ENCODE measurements at regions not wholly inside any gene's neighbourhood (a gene's known extent, or its start where the extent isn't known, plus 50 kb on each side); places are given as distances from the start of the nearest gene placed in this dataset.

DNA sequence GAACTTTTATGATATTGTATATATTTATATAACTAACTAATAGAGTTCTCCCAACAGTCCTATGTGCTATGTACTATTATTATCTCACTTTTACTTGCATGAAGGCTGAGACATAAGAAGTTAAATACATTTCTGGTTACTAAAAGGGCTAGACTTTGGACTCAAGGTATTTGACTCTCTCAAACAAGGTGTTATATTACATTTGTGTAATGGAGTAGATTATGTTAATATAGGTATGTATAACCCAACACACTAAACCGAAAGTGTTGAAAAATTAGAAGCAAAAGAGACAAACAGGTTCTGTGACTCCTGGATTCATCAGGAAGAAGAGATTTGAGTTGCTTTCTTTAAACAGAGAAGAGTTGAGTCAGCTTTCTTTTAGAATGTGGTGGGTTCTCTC lies 733.6 kb upstream of the ZEB2 start:
- H3K4me1 ChIP-seq, result no peaks in the 10 kb centered on the region
- WGBS, 2 donors, result 78 to 81% methylated on average over 1 of the region's 1 CpG

DNA sequence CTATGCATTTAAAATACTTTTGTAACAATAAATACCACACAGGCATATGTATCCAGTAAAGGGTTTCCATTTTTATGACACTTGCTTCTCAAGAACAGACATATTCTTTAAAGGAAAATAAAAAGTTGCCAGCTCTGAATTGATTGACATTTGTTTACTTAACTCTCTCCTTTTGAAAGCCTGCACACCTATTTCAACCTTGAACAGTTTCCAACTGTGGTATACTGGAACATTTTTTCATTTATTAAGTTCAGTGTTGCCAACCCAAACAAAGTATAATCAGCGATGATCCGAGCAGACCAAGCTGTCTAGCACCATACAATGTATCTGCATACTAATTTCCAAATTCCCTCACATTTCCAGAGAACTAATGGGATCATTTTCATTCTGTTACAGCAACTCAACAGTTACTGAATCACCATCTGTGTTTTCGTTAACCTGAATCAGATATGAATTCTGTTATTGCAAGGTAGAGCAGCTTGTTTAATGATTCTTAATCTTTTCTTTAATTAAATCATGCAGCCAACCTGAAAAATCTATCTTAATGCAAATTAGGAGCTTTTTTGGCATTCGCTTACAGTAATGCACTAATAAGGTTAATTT lies 725.5 kb upstream of the ZEB2 start:
- H3K9me3 ChIP-seq, result no peaks in the 10 kb centered on the region
- no peak for DNase-seq
- TF ChIP-seq, protein P1, sequence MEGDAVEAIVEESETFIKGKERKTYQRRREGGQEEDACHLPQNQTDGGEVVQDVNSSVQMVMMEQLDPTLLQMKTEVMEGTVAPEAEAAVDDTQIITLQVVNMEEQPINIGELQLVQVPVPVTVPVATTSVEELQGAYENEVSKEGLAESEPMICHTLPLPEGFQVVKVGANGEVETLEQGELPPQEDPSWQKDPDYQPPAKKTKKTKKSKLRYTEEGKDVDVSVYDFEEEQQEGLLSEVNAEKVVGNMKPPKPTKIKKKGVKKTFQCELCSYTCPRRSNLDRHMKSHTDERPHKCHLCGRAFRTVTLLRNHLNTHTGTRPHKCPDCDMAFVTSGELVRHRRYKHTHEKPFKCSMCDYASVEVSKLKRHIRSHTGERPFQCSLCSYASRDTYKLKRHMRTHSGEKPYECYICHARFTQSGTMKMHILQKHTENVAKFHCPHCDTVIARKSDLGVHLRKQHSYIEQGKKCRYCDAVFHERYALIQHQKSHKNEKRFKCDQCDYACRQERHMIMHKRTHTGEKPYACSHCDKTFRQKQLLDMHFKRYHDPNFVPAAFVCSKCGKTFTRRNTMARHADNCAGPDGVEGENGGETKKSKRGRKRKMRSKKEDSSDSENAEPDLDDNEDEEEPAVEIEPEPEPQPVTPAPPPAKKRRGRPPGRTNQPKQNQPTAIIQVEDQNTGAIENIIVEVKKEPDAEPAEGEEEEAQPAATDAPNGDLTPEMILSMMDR (IDR thresholded peaks at IDR 0.05), result no peak
- no peak for TF ChIP-seq POLR2A (IDR thresholded peaks at IDR 0.05)
- WGBS, 2 donors, result 58 to 60% methylated on average over 4 of the region's 4 CpGs
- no peaks in the 10 kb centered on the region for H3K36me3 ChIP-seq (ENCODE audit: low read depth, missing control alignments)
- H3K27ac ChIP-seq, result no peak overlapping the region
- H3K4me1 ChIP-seq, result no peaks in the 10 kb centered on the region
- no peak overlapping the region for H3K4me3 ChIP-seq
- intact Hi-C loops (cut with DNase I; ENCODE audit: low total_unique reads), result no loop called here
- no peaks in the 10 kb centered on the region for H3K27me3 ChIP-seq

More for the DNA sequence above, 733.6 kb upstream of the ZEB2 start:
- no peak for DNase-seq
- H3K36me3 ChIP-seq (ENCODE audit: low read depth, missing control alignments), result no peaks in the 10 kb centered on the region
- no peaks in the 10 kb centered on the region for H3K9me3 ChIP-seq
- H3K4me3 ChIP-seq, result no peak overlapping the region
- no peaks in the 10 kb centered on the region for H3K27me3 ChIP-seq
- TF ChIP-seq, protein P1 (IDR thresholded peaks at IDR 0.05), result no peak
- TF ChIP-seq POLR2A (IDR thresholded peaks at IDR 0.05), result no peak
- no peak overlapping the region for H3K27ac ChIP-seq
- intact Hi-C loops (cut with DNase I; ENCODE audit: low total_unique reads), result no loop called here

DNA sequence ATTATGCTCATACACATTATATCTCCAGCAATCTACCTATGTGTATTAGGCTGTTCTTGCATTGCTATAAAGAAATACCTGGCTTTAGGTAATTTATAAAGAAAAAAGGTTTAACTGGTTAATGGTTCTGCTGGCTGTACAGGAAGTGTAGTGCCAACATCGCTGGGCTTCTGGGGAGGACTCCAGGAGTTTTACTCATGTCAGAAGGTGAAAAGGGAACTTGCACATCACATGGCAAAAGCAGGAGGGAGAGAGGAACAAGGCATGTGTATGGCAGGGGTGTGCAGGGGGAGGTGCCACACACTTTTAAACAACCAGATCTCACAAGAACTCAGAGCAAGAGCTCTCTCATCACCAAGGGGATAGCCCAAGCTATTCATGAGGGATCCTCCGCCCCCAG lies 715.4 kb upstream of the ZEB2 start:
- intact Hi-C loops (cut with DNase I; ENCODE audit: low total_unique reads), result no loop called here
- Histone ChIP-seq H3K9me3 (no peaks in the 10 kb centered on the region), H3K27me3 (no peaks in the 10 kb centered on the region), H3K4me1 (no peaks in the 10 kb centered on the region), H3K36me3 (ENCODE audit: low read depth, missing control alignments) (no peaks in the 10 kb centered on the region), H3K4me3 (no peak overlapping the region), H3K27ac (no peak overlapping the region)
- TF ChIP-seq, protein P1 (IDR thresholded peaks at IDR 0.05), result no peak
- no peak for TF ChIP-seq POLR2A (IDR thresholded peaks at IDR 0.05)
- WGBS, 2 donors, result 89 to 90% methylated on average over 2 of the region's 2 CpGs
- DNase-seq, result no peak

DNA sequence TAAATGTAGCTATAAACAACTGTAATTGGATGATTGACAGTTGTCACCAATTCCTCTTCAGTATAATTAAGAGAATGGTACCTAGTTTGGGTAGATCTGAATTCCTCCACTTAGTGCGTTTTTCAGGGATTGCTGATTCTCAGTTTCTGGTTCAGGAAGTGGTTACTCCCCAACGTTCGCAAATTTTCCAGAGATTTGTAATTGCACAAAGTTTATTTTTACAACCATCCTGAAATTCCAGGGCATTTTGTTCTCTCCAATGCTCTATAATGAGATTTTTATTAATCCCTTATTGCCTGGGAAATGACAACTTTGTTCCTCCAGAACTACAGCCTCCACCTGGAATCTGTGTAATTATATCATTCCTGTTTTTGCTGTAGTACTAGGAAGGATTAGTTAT lies 710.6 kb upstream of the ZEB2 start:
- 53 to 63% methylated on average over 3 of the region's 3 CpGs for WGBS, 2 donors
- no peak for TF ChIP-seq POLR2A (IDR thresholded peaks at IDR 0.05)
- TF ChIP-seq, protein P1 (IDR thresholded peaks at IDR 0.05), result no peak
- no peak for DNase-seq
- intact Hi-C loops (cut with DNase I; ENCODE audit: low total_unique reads), result no loop called here
- Histone ChIP-seq H3K36me3 (ENCODE audit: low read depth, missing control alignments) (no peaks in the 10 kb centered on the region), H3K27me3 (no peaks in the 10 kb centered on the region), H3K4me1 (no peaks in the 10 kb centered on the region), H3K9me3 (no peaks in the 10 kb centered on the region), H3K27ac (no peak overlapping the region), H3K4me3 (no peak overlapping the region)

DNA sequence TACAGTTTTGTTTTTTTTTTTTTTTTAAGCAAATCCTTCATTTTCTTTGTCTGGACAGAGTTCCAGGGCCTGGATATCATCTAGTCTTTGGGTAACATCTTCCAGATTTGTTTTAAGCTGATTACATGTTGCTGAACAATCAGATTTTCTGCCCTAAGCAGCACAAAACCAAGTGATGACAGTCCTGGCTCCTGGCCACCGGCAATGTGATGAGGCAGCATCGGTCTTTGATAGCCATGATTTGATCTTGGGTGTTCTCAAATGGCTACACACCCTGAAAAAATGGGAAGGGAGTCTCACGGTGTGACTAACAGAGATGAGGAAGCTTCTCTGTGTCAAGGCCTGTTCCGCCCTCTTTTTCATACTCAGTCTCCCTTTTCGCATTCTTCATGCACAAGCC lies 708.6 kb upstream of the ZEB2 start:
- Histone ChIP-seq H3K4me1 (no peaks in the 10 kb centered on the region), H3K9me3 (no peaks in the 10 kb centered on the region), H3K27ac (no peak overlapping the region), H3K27me3 (no peaks in the 10 kb centered on the region), H3K4me3 (no peak overlapping the region), H3K36me3 (ENCODE audit: low read depth, missing control alignments) (no peaks in the 10 kb centered on the region)
- TF ChIP-seq, protein P1 (IDR thresholded peaks at IDR 0.05), result no peak
- TF ChIP-seq POLR2A (IDR thresholded peaks at IDR 0.05), result no peak
- WGBS, 2 donors, result 85 to 86% methylated on average over 5 of the region's 5 CpGs
- no peak for DNase-seq
- intact Hi-C loops (cut with DNase I; ENCODE audit: low total_unique reads), result no loop called here

Data from testis (tissue), 2 donors.